ENCODE measurements at regions not wholly inside any gene's neighbourhood (a gene's known extent, or its start where the extent isn't known, plus 50 kb on each side); places are given as distances from the start of the nearest gene placed in this dataset.

DNA sequence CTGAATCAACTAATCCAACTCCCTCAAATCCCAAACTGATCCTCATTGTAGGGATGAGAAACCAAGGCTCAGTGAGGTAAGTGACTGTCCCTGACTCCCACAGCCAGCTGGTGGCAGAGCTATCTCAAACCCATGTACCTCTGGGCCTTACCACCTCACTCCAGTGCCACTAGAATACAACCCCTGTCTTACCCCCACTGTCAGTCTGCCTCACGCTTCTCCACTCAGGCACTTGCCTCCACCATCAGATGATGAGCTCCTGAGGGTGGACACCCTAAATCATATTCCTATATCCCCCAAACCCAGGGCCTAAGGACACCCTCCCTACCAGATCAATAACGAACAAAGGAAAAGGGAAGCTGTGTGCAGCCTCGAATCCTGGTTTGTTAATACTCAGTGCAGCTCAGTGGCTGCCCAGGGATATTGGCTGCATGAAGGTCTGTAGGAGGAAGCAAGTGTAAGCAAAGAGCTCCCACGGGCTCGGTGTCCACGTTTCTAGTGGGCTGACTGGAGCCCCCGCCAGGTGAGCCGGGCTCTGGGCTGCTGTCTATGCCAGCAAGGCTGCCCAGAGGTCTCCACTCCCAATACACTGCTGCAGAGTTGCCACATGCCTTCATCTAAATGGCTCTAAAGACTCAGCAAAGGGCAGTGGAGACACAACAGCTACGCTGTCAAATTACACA lies 533.4 kb downstream of the MATN1 start:
- TF ChIP-seq, protein P1, sequence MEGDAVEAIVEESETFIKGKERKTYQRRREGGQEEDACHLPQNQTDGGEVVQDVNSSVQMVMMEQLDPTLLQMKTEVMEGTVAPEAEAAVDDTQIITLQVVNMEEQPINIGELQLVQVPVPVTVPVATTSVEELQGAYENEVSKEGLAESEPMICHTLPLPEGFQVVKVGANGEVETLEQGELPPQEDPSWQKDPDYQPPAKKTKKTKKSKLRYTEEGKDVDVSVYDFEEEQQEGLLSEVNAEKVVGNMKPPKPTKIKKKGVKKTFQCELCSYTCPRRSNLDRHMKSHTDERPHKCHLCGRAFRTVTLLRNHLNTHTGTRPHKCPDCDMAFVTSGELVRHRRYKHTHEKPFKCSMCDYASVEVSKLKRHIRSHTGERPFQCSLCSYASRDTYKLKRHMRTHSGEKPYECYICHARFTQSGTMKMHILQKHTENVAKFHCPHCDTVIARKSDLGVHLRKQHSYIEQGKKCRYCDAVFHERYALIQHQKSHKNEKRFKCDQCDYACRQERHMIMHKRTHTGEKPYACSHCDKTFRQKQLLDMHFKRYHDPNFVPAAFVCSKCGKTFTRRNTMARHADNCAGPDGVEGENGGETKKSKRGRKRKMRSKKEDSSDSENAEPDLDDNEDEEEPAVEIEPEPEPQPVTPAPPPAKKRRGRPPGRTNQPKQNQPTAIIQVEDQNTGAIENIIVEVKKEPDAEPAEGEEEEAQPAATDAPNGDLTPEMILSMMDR (IDR thresholded peaks at IDR 0.05; ENCODE audit: poor library complexity, severe bottlenecking) = no peak
- TF ChIP-seq RAD21 (conservative IDR thresholded peaks at IDR 0.05) (no peak), EZH2 (IDR thresholded peaks at IDR 0.05; ENCODE audit: borderline replicate concordance, insufficient read depth, low read length, poor library complexity, severe bottlenecking) (no peak), POLR2AphosphoS5 (IDR thresholded peaks at IDR 0.05) (no peak)

Data from neural cell (in vitro differentiated cells).